H1 (cell line): ENCODE measurements at regions not wholly inside any gene's neighbourhood (a gene's known extent, or its start where the extent isn't known, plus 50 kb on each side); places are given as distances from the start of the nearest gene placed in this dataset.

Source experiments
- CTCF ChIA-PET: fragments of 300-600 bp; sonication (Branson Sonifier 250); formaldehyde crosslinking; loops from one replicate; lab custom pipeline; 2021; ENCODE audit not compliant: partially characterized antibody; lab: Charles Lee
- POLR2A ChIA-PET: fragments of 300-600 bp; sonication (Branson Sonifier 250); formaldehyde crosslinking; loops from one replicate; lab custom pipeline; 2021; ENCODE audit warnings: inconsistent platforms; ENCODE audit not compliant: partially characterized antibody; lab: Charles Lee
- DNase-seq, 2 experiments: peaks; one replicate each; pipeline versions ENCODE4 v3.0.0 to v3.0.0-alpha.2; 2010 to 2022; ENCODE audit warnings: low spot score in 2 of 2, low read depth in 1 of 2, mixed read lengths in 1 of 2
- FAIRE-seq: peaks from 2 replicates; lab custom pipeline; 2011; peaks lifted over from hg19 to GRCh38; lab: Jason Lieb, UNC
- H2AFZ ChIP-seq: 2 replicates; pipeline ENCODE4 v1.8.1; 2012; ENCODE audit warnings: low read length, inconsistent platforms
- H2AK5ac ChIP-seq: 2 replicates; pipeline ENCODE4 v1.6.1; 2013; ENCODE audit warnings: low read depth, low read length
- H2BK120ac ChIP-seq: replicated peaks from 2 replicates; pipeline ENCODE3; 2013; ENCODE audit warnings: low read depth, low read length, inconsistent platforms
- H2BK12ac ChIP-seq: 2 replicates; pipeline ENCODE4 v1.6.1; 2013; ENCODE audit warnings: low read depth, low read length
- H2BK15ac ChIP-seq: 2 replicates; pipeline ENCODE4 v1.6.1; 2013; ENCODE audit warnings: low read length
- H2BK20ac ChIP-seq: 2 replicates; pipeline ENCODE4 v1.6.1; 2013; ENCODE audit warnings: low read length
- H2BK5ac ChIP-seq: 2 replicates; pipeline ENCODE4 v1.6.1; 2013; ENCODE audit warnings: low read depth, low read length
- H3K14ac ChIP-seq: 2 replicates; pipeline ENCODE4 v1.6.1; 2013; ENCODE audit warnings: inconsistent platforms; ENCODE audit not compliant: insufficient read length
- H3K18ac ChIP-seq: 2 replicates; pipeline ENCODE4 v1.6.1; 2013; ENCODE audit warnings: low read length; ENCODE audit errors: extremely low read depth
- H3K23ac ChIP-seq: 2 replicates; pipeline ENCODE4 v1.6.1; 2013; ENCODE audit warnings: inconsistent platforms; ENCODE audit not compliant: insufficient read length
- H3K23me2 ChIP-seq: 2 replicates; pipeline ENCODE4 v1.6.1; 2013; ENCODE audit warnings: low read depth, low read length
- H3K27ac ChIP-seq: 2 replicates; pipeline ENCODE4 v1.6.1; 2011; ENCODE audit warnings: low read depth, low read length, inconsistent platforms
- H3K27me3 ChIP-seq, 4 experiments: replicated peaks in 1 of 4; 1 replicate in 1 of 4; 2 replicates in 3 of 4; pipeline versions ENCODE4 v1.6.1 to v1.8.1; 2011 to 2013; ENCODE audit warnings: low read length in 3 of 4, mild to moderate bottlenecking in 3 of 4, inconsistent platforms in 2 of 4, mixed read lengths in 2 of 4, moderate library complexity in 1 of 4; ENCODE audit not compliant: control insufficient read depth in 3 of 4, insufficient read depth in 3 of 4; ENCODE audit errors: extremely low read depth in 1 of 4
- H3K36me3 ChIP-seq, 4 experiments: 2 replicates each; pipeline versions ENCODE4 v1.6.1 to v1.8.1; 2011 to 2013; ENCODE audit warnings: mild to moderate bottlenecking in 4 of 4, low read length in 3 of 4, moderate library complexity in 2 of 4, control low read depth in 1 of 4, inconsistent platforms in 1 of 4; ENCODE audit not compliant: insufficient read depth in 4 of 4, control insufficient read depth in 2 of 4
- H3K4ac ChIP-seq: replicated peaks from 2 replicates; pipeline ENCODE3; 2013; ENCODE audit warnings: low read length, low read depth, mixed read lengths, inconsistent platforms; ENCODE audit not compliant: insufficient read length
- H3K4me1 ChIP-seq, 4 experiments: replicated peaks in 1 of 4; 1 replicate in 1 of 4; 2 replicates in 3 of 4; pipeline versions ENCODE4 v1.6.1 to v1.8.1; 2011 to 2013; ENCODE audit warnings: low read length in 3 of 4, inconsistent platforms in 2 of 4, mixed read lengths in 1 of 4; ENCODE audit not compliant: insufficient read depth in 4 of 4, control insufficient read depth in 3 of 4
- H3K4me2 ChIP-seq, 2 experiments: 2 replicates each; pipeline versions ENCODE4 v1.6.1 to v1.8.1; 2011 to 2013; ENCODE audit warnings: low read depth in 2 of 2, low read length in 2 of 2, control low read depth in 1 of 2, inconsistent platforms in 1 of 2, mild to moderate bottlenecking in 1 of 2; ENCODE audit not compliant: insufficient read depth in 1 of 2
- H3K4me3 ChIP-seq, 4 experiments: fragments of 200-600, 300-600 bp in 1 of 4; sonication (generic), shearing (Covaris generic), sonication (Bioruptor Twin) in 1 of 4; 2 replicates each; pipeline versions ENCODE4 v1.5.1 to v1.8.1; 2011 to 2016; ENCODE audit warnings: low read length in 4 of 4, low read depth in 3 of 4, control low read depth in 2 of 4, inconsistent platforms in 2 of 4, mild to moderate bottlenecking in 2 of 4, mixed read lengths in 1 of 4, moderate library complexity in 1 of 4; ENCODE audit not compliant: insufficient read depth in 2 of 4; ENCODE audit errors: extremely low read depth in 1 of 4
- H3K56ac ChIP-seq: replicated peaks from 2 replicates; pipeline ENCODE3; 2013; ENCODE audit warnings: low read depth, mild to moderate bottlenecking, mixed read lengths, low read length, inconsistent platforms; ENCODE audit not compliant: insufficient read length
- H3K79me1 ChIP-seq: 2 replicates; pipeline ENCODE4 v1.6.1; 2013; ENCODE audit warnings: low read depth, low read length, control low read depth
- H3K79me2 ChIP-seq, 2 experiments: 2 replicates each; pipeline versions ENCODE4 v1.6.1 to v1.8.1; 2012 to 2013; ENCODE audit warnings: low read length in 2 of 2, mild to moderate bottlenecking in 2 of 2, inconsistent platforms in 1 of 2; ENCODE audit not compliant: insufficient read depth in 2 of 2, control insufficient read depth in 1 of 2
- H3K9ac ChIP-seq, 4 experiments: replicated peaks in 1 of 4; 1 replicate in 1 of 4; 2 replicates in 3 of 4; pipeline versions ENCODE4 v1.6.1 to v1.8.1; 2011 to 2013; ENCODE audit warnings: low read depth in 3 of 4, low read length in 3 of 4, control low read depth in 2 of 4, mild to moderate bottlenecking in 2 of 4, moderate library complexity in 2 of 4, inconsistent platforms in 1 of 4; ENCODE audit errors: extremely low read depth in 1 of 4
- H3K9me3 ChIP-seq, 2 experiments: 2 replicates each; pipeline versions ENCODE4 v1.6.1 to v1.8.1; 2012 to 2013; ENCODE audit warnings: mild to moderate bottlenecking in 2 of 2, moderate library complexity in 2 of 2, control low read depth in 1 of 2, inconsistent platforms in 1 of 2, low read depth in 1 of 2, low read length in 1 of 2, mixed read lengths in 1 of 2; ENCODE audit not compliant: insufficient read depth in 2 of 2
- H4K20me1 ChIP-seq, 2 experiments: replicated peaks in 1 of 2; 2 replicates each; pipeline versions ENCODE3 to v1.8.1; 2011 to 2013; ENCODE audit warnings: inconsistent platforms in 2 of 2, low read length in 2 of 2, mild to moderate bottlenecking in 1 of 2; ENCODE audit not compliant: insufficient read depth in 2 of 2, control insufficient read depth in 1 of 2
- H4K5ac ChIP-seq: 2 replicates; pipeline ENCODE4 v1.6.1; 2013; ENCODE audit warnings: low read length, low read depth, mixed read lengths, inconsistent platforms; ENCODE audit not compliant: insufficient read length
- H4K8ac ChIP-seq: 2 replicates; pipeline ENCODE4 v1.8.0; 2013; ENCODE audit warnings: mild to moderate bottlenecking, moderate library complexity, low read length, inconsistent platforms; ENCODE audit not compliant: insufficient read depth; ENCODE audit errors: extremely low read depth
- H4K91ac ChIP-seq: replicated peaks from 2 replicates; pipeline ENCODE3; 2013; ENCODE audit warnings: low read length, mixed read lengths, inconsistent platforms; ENCODE audit not compliant: insufficient read length
- ATF2 ChIP-seq: IDR thresholded peaks from 2 replicates; pipeline ENCODE4 v1.6.1; 2012; ENCODE audit warnings: low read length, inconsistent platforms
- E2F6 ChIP-seq: IDR thresholded peaks from 2 replicates; pipeline ENCODE4 v1.6.1; 2012; ENCODE audit warnings: inconsistent platforms
- EGR1 ChIP-seq: IDR thresholded peaks from 2 replicates; pipeline ENCODE4 v1.6.1; 2011; ENCODE audit warnings: low read depth, low read length, borderline replicate concordance
- GABPA ChIP-seq: IDR thresholded peaks from 2 replicates; pipeline ENCODE4 v1.6.1; 2011; ENCODE audit warnings: mild to moderate bottlenecking, low read length, moderate library complexity, borderline replicate concordance; ENCODE audit not compliant: insufficient read depth
- KDM4A ChIP-seq: IDR thresholded peaks from one replicate; pipeline ENCODE4 v1.7.1; 2012; ENCODE audit warnings: low read depth, mild to moderate bottlenecking, moderate library complexity, low read length, inconsistent platforms; ENCODE audit not compliant: severe bottlenecking
- NRF1 ChIP-seq: IDR thresholded peaks from 2 replicates; pipeline ENCODE4 v1.6.1; 2011; ENCODE audit warnings: mild to moderate bottlenecking, low read depth, low read length, improper control_type of control experiment
- PHF8 ChIP-seq: fragments of 200-600 bp; sonication (generic); conservative IDR thresholded peaks from 2 replicates; pipeline ENCODE4 v1.7.1; 2012; ENCODE audit warnings: low read depth, mild to moderate bottlenecking, inconsistent platforms, low read length, moderate library complexity
- POLR2AphosphoS5 ChIP-seq: IDR thresholded peaks from 2 replicates; pipeline ENCODE4 v1.6.1; 2011; ENCODE audit warnings: low read depth, low read length
- RBBP5 ChIP-seq: IDR thresholded peaks from 2 replicates; pipeline ENCODE4 v1.7.1; 2012; ENCODE audit warnings: low read depth, mild to moderate bottlenecking, inconsistent platforms, low read length, moderate library complexity, borderline replicate concordance
- SP1 ChIP-seq: IDR thresholded peaks from 2 replicates; pipeline ENCODE4 v1.6.1; 2011; ENCODE audit warnings: low read depth, low read length
- TBP ChIP-seq: IDR thresholded peaks from 2 replicates; pipeline ENCODE4 v1.6.1; 2011; ENCODE audit warnings: low read depth, low read length, improper control_type of control experiment
- WGBS, 2 experiments: shearing (Covaris generic) in 1 of 2; methylation state at CpG; one replicate each; pipeline versions ENCODE4 v1.1.6 to v1.1.7; 2013 to 2015; ENCODE audit warnings: low lambda C conversion rate in 2 of 2, mixed read lengths in 2 of 2, inconsistent platforms in 1 of 2, low coverage in 1 of 2, missing lambda C conversion rate in 1 of 2; ENCODE audit not compliant: insufficient replicate concordance in 2 of 2, insufficient coverage in 1 of 2, insufficient read length in 1 of 2; ENCODE audit errors: extremely low coverage in 1 of 2, missing lambda C conversion rate in 1 of 2; 5-methylcytosine and 5-hydroxymethylcytosine counted together

GRCh38 chr7:25696571-25696970 lies 455.4 kb upstream of the NFE2L3 start:
- H3K23ac ChIP-seq = no peak overlapping the region
- no peak overlapping the region for H3K18ac ChIP-seq
- no peaks in the 10 kb centered on the region for H3K27me3 ChIP-seq
- no peak overlapping the region for H2BK120ac ChIP-seq
- ChIA-PET CTCF (interaction anchor here (1.3 kb wide), 1 partner anchor 158 kb away, joined by 3 read pairs; no protein-coding TSS in a partner anchor), POLR2A (no interaction called here)
- no peak for FAIRE-seq
- H4K20me1 ChIP-seq = no peaks in the 10 kb centered on the region
- peaks cover 0 to 9% (median 3%) of the 10 kb centered on the region in 4 experiments; a peak in 4 of 7 replicates for H3K4me1 ChIP-seq
- no peak for DNase-seq
- no peak overlapping the region for H3K14ac ChIP-seq
- peak overlapping the region; percentile 37; a peak in 2 of 4 replicates for H3K4me2 ChIP-seq
- WGBS, 2 experiments = 82% methylated on average over 2 of the region's 2 CpGs; no CpG with 5 or more reads in 1 of the 2 experiments
- H3K9ac ChIP-seq = no peak overlapping the region
- H2BK20ac ChIP-seq = no peak overlapping the region
- no peak overlapping the region for H2AFZ ChIP-seq
- H2AK5ac ChIP-seq = no peak overlapping the region
- no peaks in the 10 kb centered on the region for H3K9me3 ChIP-seq
- H3K23me2 ChIP-seq = no peaks in the 10 kb centered on the region
- no peaks in the 10 kb centered on the region for H3K79me1 ChIP-seq
- H4K8ac ChIP-seq = no peak overlapping the region
- H2BK5ac ChIP-seq = no peak overlapping the region
- no peaks in the 10 kb centered on the region for H3K79me2 ChIP-seq
- no peaks in the 10 kb centered on the region for H3K36me3 ChIP-seq
- TF ChIP-seq E2F6 = no peak
- TF ChIP-seq EGR1 = no peak
- TF ChIP-seq PHF8 = no peak
- no peak for TF ChIP-seq GABPA
- no peak for TF ChIP-seq KDM4A
- no peak for TF ChIP-seq NRF1
- no peak for TF ChIP-seq POLR2AphosphoS5
- no peak for TF ChIP-seq RBBP5
- TF ChIP-seq ATF2 = no peak
- TF ChIP-seq SP1 = no peak
- no peak for TF ChIP-seq TBP
- no peak overlapping the region for H3K27ac ChIP-seq
- H4K91ac ChIP-seq = no peak overlapping the region
- H3K4ac ChIP-seq = no peak overlapping the region
- H4K5ac ChIP-seq = no peak overlapping the region
- no peak overlapping the region for H2BK12ac ChIP-seq
- no peak overlapping the region for H3K56ac ChIP-seq
- no peak overlapping the region for H2BK15ac ChIP-seq
- no peak overlapping the region for H3K4me3 ChIP-seq
